D721Med (cell line): ENCODE measurements at regions not wholly inside any gene's neighbourhood (a gene's known extent, or its start where the extent isn't known, plus 50 kb on each side); places are given as distances from the start of the nearest gene placed in this dataset.

Experiments
- DNase-seq: peaks from one replicate; pipeline ENCODE4 v3.0.0; 2011; ENCODE audit warnings: low spot score; ENCODE audit not compliant: insufficient read length
- FAIRE-seq: peaks from 2 replicates; lab custom pipeline; 2011; peaks lifted over from hg19 to GRCh38; lab: Jason Lieb, UNC
- CTCF ChIP-seq: IDR thresholded peaks from 2 replicates; pipeline ENCODE4 v1.5.1; 2012; ENCODE audit warnings: mild to moderate bottlenecking, control low read depth; ENCODE audit not compliant: insufficient read depth; ENCODE audit errors: missing control alignments

GRCh38 chr14:65249471-65250161 is 147.3 kb upstream of the MAX start:
- DNase-seq (no peak), FAIRE-seq (no peak)
- TF ChIP-seq CTCF = no peak

DNA sequence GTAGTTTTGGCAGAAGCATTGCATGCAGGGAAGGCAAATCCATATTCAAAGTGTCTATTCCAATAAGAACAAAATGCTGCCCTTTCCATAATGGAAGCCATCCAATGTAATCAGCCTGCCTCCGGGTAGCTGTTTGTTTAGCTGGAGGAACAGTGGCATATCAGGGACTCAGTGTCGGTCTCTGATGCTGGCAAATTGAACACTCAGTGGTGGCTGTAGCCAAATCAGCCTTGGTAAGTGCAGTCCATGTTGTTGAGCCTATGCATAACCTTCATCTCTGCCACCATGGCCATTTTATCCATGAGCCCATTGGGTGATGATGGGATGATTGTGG is 147.8 kb upstream of the MAX start:
- FAIRE-seq (no peak), DNase-seq (no peak)
- TF ChIP-seq CTCF = no peak

DNA sequence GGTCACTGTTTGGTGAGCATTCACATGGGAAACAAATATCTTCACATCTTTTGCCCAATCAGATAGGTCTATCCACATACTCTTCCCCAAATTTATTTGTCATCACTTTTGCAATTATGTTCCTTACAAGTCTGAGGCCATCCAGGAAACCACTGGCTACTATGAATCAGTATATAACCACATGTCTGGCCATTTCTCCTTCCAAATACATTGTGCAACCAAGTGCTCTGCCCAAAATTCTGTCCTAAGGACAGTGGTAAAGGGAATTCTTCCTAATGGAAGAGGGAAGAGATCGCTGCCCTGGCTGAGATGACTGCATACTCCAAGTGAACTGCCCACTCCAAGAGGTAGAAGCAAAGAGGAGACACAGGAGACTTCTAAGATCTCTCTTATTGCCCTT is 148.9 kb upstream of the MAX start:
- FAIRE-seq = no peak
- no peak for TF ChIP-seq CTCF
- DNase-seq = no peak

GRCh38 chr14:65252482-65253255 is 150.4 kb upstream of the MAX start:
- no peak for TF ChIP-seq CTCF
- FAIRE-seq (no peak), DNase-seq (no peak)

- FAIRE-seq = no peak
- no peak for DNase-seq
- no peak for TF ChIP-seq CTCF
Observed at GRCh38 chr14:65255029-65255545, 152.8 kb upstream of the MAX start.

- TF ChIP-seq CTCF = no peak
- DNase-seq = no peak
- no peak for FAIRE-seq
Observed at GRCh38 chr14:65255583-65256461, 153.5 kb upstream of the MAX start.
